D341Med (cell line): ENCODE measurements at regions not wholly inside any gene's neighbourhood (a gene's known extent, or its start where the extent isn't known, plus 50 kb on each side); places are given as distances from the start of the nearest gene placed in this dataset.
"Not testable (repeated sequence)": the region's sequence is repeated elsewhere in the genome, so short reads cannot be mapped to it uniquely, and the experiment has no call there.

ENCODE experiments used
- DNase-seq: peaks from one replicate; pipeline ENCODE4 v3.0.0; 2012; ENCODE audit warnings: low spot score

- no peak for DNase-seq
Observed at GRCh38 chr6:12621754-12622153, 94.8 kb upstream of the PHACTR1 start.

GRCh38 chr6:12622566-12622965 is 94.0 kb upstream of the PHACTR1 start:
- DNase-seq = no peak

DNA sequence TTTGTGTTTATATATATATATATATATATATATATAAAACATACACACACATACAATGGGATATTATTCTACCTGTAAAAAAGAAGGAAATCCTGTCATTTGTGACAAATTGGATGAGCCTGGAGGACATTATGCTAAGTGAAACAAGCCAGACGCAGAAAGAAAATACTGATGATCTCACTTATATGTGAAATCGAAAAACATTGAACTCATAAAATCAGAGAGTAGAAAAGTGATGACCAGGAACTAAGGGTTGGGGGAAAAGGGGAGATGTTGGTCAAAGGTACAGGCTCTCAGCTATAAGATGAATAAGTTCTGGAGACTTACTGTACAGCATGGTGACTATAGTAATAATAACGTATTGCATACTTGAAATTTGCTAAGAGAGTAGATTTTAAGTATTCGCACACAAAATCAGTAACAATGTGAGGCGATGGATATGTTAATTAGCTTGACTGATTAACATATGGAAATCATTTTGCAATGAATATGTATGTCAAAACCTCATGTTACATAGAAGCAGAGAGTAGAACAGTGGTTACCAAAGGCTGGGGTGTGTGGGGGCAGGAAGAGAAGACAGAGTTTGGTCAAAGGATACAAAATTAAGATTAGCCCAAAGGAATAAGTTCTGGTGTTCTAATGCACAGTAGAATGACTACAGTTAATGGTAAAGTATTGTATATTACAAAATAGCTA is 92.3 kb upstream of the PHACTR1 start:
- no peak for DNase-seq

- no peak for DNase-seq
Observed at GRCh38 chr6:12627053-12627452, 89.5 kb upstream of the PHACTR1 start.

- no peak for DNase-seq
Observed at GRCh38 chr6:12628327-12628726, 88.2 kb upstream of the PHACTR1 start.

DNA sequence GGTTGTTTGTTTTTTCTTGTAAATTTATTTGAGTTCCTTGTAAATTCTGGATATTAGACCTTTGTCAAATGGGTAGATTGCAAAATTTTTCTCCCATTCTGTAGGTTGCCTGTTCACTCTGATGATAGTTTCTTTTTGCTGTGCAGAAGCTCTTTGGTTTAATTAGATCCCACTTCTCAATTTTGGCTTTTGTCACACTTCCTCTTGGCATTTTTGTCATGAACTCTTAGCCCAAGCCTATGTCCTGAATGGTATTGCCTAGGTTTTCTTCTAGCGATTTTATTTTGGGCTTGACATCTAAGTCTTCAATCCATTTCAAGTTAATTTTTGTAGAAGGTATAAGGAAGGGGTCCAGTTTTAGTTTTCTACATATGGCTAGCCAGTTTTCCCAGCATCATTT is 82.8 kb upstream of the PHACTR1 start:
- not testable (repeated sequence) for DNase-seq

- DNase-seq = no peak
Observed at GRCh38 chr6:12635375-12635774, 81.2 kb upstream of the PHACTR1 start.

DNA sequence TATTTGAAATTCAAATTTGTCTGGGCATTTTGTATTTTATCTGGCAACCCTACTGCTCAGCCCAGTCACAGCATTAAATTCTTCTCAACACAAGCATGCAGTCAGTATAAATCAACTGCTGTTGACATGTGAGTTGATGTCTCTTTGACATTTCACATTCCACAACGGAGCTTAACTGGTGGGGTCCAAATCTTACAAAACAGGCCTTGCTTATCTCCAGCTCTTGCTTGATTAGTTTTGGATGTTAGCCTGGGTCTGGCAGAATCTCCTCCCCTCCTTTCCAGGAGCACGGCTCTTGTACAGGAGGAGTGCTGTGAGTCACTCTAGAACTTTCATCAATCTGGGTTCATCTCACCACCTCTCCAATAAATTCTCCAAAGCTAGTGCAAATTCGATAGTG is 80.8 kb upstream of the PHACTR1 start:
- DNase-seq = no peak

- no peak for DNase-seq
Observed at GRCh38 chr6:12636336-12636735, 80.2 kb upstream of the PHACTR1 start.

GRCh38 chr6:12637960-12638641 is 78.5 kb upstream of the PHACTR1 start:
- peak; percentile 44 for DNase-seq

- no peak for DNase-seq
Observed at GRCh38 chr6:12640438-12640837, 76.1 kb upstream of the PHACTR1 start.

- DNase-seq = not testable (repeated sequence)
Observed at GRCh38 chr6:12641785-12642184, 74.8 kb upstream of the PHACTR1 start.

DNA sequence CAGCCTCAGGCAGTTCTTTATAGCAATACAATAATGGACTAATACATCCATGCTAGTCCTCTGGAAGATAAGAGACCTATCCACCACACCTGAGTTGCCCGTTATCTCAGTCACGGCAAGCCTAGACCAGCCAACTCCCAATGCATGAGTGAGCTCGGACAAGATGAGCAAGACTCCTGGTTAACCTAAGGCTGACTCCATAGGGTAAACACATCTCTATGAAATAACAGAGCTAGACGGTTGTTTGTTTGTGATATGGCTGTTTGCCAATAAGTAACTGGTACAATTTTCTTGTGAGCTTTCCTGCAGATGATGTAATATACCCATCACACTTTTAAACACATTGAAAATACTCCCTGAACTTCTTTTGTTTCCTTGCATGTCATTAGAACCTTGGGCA is 70.6 kb upstream of the PHACTR1 start:
- no peak for DNase-seq

GRCh38 chr6:12648171-12648570 is 68.4 kb upstream of the PHACTR1 start:
- DNase-seq = no peak

DNA sequence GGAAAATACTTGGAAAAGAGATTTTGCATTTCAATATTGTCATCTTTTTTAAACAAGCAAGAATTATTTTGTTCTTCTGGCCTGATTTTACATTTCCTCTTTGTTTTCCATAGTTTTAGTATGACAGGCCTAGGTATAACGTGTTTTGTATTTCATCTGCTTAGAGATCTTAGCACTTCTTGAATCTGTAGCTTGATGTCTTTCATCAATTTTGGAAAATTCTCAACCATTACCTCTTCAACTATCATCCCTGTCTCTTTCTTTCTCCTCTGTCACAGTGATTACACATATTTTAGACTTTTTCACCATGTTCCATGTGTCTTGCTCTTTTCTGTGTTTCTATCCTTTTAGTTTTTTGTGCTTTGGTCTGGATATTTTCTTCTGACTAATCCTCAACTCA is 67.2 kb upstream of the PHACTR1 start:
- no peak for DNase-seq

DNA sequence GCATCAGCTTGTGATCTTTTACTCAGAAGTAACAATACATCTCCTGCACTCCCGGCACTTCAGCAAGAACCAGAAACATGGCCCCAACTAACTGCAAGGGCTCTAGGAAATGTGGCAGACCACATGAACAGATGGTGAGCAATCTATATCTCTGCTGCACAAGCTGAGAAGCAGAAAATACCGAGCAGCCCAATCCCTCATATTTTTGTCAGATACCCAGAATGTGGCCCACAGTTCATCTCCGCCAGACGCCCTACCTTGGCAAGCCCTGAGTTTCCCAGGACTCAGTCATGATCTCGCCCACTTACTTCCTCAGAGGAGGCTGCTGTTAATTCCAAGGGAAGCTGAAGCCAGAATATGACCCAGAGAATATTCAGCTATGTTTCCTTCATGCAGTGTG is 63.1 kb upstream of the PHACTR1 start:
- DNase-seq = no peak

GRCh38 chr6:12654107-12654506 is 62.5 kb upstream of the PHACTR1 start:
- DNase-seq = no peak

DNA sequence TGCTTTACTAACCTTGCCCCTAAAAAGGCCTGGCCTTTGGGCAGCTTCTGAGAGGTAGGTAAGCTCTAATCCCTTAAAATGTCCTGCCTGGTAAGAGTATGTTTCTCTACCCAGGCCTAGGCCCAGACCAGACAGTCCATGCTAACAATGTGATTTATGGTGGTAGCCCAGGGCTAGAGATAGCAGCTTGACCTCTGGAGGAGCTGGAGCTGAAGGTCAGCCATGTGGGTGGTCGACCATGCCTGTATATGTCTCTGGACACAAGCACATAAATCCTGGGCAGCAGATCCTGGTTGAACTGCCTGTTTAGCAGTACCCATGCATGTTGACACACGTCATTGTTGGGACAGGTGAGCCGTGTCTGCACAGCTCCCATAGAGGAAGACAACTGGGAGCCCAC is 62.1 kb upstream of the PHACTR1 start:
- DNase-seq = no peak

- DNase-seq = no peak
Observed at GRCh38 chr6:12656906-12657305, 59.7 kb upstream of the PHACTR1 start.

DNA sequence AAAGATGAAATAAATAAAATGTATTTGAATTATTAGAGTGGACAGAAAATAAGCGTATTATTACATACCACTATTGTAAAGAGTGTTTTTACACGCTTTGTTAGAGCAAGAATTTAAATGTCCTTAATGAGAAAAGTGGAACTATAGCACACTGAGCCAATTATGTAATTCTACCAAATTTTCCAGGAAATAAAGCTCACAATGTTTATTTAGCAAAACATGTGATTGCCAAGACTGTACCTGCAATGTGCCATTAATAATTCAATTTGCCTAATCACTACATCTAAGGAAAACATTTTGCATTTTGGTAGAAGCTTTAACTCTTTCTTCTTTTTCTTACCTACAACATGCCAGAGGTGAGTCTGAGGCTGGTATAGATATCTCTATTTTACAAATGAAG is 58.7 kb upstream of the PHACTR1 start:
- no peak for DNase-seq

DNA sequence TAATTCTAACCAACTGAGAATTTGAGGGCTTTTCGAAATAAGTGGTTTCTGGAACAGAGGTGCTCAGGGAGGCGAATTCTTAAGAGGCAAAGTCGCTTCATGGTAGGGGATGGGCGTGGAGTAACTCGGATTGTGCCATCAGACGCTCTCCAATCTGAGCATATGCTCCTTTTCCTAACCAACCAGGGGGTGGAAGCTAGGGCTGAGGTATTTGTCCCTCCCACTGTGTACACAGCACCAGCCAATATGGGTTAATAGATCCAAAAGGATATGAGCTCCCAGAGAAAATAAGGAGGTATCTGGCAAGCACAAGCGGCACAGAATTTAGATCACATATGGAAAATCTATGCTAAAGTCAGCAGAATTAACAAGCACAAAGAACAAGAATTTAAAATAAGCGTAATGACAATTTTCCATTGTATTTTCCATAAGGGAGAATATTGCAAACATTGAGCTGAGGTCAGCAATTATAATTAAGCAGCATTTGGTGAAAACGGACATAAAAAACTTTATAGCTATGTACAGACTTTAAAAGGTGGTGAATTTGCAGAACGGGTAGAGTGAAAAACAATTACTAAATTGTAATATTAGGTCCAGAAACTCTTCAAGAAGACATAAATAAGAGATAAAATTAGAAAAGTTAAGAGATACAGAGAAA is 55.0 kb upstream of the PHACTR1 start:
- no peak for DNase-seq
